GM21390 (cell line): ENCODE measurements at regions not wholly inside any gene's neighbourhood (a gene's known extent, or its start where the extent isn't known, plus 50 kb on each side); places are given as distances from the start of the nearest gene placed in this dataset.

Experiments
- ATAC-seq: cut with Tn5 transposase; IDR thresholded peaks from one replicate; pipeline ENCODE4 v1.9.1; 2021; ENCODE audit not compliant: unreplicated experiment

- ATAC-seq, result no peak
Measured at GRCh38 chr2:21668078-21668710, 544.4 kb downstream of the TDRD15 start.

- no peak for ATAC-seq
Measured at GRCh38 chr2:21676041-21676440, 552.3 kb downstream of the TDRD15 start.

GRCh38 chr2:21676676-21677075 lies 552.9 kb downstream of the TDRD15 start:
- ATAC-seq, result no peak

DNA sequence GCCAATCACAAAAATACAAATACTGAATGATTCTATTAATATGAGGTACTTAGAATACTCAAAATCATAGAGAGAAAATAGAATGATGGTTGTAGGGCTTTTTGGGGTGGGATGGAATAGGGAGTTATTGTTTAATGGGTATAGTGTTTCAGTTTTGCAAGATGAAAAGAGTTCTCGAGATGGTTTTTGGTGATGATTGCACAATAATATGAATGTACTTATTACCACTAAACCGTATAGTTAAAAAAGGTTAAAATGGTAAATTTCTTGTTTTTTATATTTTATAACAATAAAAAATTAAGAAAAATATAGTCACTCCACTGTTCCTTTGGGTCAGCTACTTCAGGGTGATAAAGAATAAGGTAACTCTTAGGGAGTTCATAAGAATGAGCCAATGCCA lies 560.1 kb downstream of the TDRD15 start:
- ATAC-seq, result no peak

- ATAC-seq, result no peak
Measured at GRCh38 chr2:21687589-21687988, 563.8 kb downstream of the TDRD15 start.

DNA sequence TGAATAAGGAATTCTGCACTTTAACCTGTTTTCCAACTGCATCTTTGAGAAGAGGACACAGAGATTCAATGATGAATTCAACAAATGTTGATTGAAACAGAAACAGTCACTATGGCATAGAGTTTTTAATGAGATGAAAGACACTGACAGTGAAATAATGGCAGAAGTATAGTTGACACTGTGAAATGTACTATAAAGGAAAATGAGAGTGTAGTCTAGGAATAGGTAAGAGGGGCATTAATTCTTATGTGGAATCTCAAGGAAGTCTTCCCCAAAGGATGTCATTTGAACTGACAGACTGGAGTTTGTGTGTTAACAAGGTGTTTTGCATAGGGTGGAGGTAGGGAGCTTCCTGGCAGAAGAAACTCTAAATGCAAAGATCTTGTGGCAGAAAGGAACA lies 566.2 kb downstream of the TDRD15 start:
- no peak for ATAC-seq

DNA sequence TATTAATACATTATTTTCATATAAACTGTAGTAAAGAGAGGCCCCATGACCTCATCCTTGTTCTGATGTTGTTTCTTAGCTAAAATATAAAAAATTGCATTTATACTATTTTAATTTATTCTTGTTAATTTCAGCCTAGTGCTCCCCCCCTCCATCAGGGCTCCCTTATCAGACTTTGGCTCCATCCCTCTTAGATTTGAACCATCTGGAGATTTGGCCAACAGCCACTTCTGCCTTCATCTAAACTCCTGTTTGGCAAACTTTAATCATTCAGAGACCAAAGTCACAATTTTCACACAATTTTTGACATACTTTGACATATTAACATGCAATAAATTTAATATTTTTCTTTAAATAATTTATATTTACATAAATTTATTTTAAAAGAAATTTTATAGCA lies 569.3 kb downstream of the TDRD15 start:
- no peak for ATAC-seq

DNA sequence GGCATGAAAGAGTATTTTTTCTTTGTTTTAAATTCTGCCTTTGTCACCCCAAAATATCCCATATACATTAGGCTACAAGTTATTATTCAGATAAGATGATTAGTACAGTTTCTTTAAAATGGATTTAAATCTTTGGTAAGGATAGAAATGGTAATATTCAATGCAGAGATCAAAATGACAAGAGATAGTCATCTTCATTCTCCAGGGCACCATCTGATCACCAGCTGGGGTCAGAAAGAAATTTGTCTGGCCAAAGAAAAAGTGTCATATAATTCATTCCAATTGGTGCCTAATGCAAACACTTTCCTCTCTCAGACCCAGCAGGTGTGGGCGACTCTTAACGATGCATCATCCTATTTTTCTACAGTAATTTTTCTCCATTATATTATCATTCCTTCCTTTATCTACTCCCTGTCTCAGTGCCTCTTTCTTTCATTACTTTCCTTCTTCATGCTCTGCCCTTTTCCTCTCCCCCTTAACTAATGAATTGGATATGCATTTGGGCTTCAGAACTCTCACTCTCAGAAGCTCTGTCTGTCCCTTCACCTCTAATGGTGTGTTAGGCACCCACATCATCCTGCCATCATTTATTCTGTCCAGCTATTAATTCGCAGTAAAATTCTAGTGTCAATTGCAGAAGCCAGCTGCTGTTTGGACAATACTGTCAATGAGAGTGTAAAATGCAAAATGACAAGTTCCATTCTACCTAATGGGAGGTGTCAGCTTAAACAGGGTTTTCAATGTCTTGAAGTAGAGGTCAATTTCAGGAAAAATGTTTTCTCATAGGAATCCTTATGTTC lies 570.5 kb downstream of the TDRD15 start:
- no peak for ATAC-seq

GRCh38 chr2:21696900-21697299 lies 573.1 kb downstream of the TDRD15 start:
- ATAC-seq, result no peak

DNA sequence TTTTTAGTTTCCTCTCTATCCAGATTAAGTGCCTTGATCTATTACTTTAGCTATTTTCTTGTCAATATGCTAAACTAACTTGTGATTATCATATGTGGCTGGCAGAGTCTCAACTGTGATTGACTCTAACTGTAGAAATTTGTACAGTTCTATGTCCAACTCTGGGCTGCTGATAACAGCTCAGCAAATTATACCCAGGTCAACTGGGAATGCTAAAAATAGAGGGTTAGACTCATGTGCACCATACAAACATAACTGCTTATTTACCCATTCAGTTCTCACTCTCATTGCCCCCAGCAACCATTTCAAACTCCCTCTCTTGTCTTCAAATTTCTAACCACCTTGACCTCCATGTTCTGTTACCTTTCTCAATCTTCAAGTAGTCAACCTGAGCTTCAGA lies 576.9 kb downstream of the TDRD15 start:
- ATAC-seq, result no peak

GRCh38 chr2:21710031-21710430 lies 586.3 kb downstream of the TDRD15 start:
- no peak for ATAC-seq

GRCh38 chr2:21710496-21710895 lies 586.7 kb downstream of the TDRD15 start:
- no peak for ATAC-seq

- ATAC-seq, result no peak
Measured at GRCh38 chr2:21715887-21716286, 592.1 kb downstream of the TDRD15 start.

DNA sequence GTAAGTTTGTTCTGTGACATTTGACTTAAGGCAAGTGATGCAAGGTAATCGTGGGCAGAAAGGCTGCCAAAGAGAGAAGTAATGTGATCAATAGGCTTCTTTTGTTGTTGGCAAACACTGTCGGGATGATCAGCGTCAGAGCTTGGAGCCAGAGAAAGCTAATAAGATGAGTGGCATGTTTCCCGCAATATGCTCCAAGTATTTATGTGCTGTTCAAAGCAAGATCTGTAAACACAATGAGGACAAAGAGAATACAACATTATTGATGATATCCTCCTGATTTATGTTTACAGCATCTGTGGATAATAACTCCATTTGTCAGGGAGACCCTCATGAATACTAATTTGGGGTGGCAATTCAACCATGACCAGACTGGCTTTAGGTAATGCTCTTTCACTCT lies 603.3 kb downstream of the TDRD15 start:
- no peak for ATAC-seq

DNA sequence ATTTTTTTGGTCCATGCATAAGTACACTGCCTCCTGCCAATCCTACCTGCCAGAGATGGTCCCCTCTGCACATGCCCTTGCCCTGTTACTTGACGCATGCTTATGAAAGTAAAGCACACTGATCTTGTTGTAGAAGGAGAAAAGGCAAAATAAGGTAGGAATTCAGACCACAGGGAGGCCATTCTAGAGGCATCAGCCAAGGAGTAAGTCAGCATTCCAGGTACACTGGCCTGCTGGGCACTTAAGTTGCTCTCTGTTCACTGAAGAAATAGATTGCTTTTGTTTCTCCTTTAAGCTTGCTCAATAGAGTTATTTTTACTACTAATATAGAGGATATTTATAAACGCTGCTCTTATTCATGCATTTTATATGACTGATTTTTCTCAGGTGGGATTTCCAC lies 604.4 kb downstream of the TDRD15 start:
- no peak for ATAC-seq

DNA sequence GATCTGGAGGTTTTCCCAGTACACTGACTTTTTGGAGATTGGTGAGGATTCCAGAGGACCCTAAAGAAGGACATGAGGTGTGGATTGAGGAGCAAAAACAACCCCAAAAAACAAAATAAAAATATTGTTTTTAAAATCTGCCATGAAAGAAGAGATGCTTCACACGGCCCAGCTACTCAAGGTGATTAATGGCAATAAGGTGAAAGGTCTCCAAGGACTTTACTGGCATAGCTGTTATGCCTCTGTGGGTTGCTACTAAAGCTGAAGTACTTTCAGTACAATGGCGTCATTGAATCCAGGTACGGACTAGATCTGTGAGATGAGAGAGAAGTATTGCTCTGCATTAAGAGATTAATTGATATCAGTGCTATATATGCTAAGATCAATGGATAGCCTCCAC lies 606.4 kb downstream of the TDRD15 start:
- ATAC-seq, result no peak

DNA sequence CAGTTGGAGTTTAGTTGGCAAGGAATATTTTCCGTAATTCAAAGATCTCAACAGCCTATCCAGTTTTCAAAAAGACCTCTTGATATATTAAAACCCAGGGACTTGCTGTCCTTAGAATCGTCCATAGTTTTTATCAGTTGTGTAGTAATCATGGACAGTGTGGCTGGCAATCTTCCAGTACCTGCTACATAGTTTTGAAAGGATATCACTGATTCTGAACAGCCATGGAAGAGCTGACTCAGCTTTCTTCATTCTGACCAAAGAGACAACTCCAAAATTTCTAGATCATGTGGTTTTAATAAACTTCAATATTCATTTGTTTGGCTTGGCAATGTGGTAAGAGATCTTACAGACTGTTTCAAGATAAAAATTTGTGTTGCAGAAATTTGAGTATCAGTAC lies 616.7 kb downstream of the TDRD15 start:
- ATAC-seq, result no peak

DNA sequence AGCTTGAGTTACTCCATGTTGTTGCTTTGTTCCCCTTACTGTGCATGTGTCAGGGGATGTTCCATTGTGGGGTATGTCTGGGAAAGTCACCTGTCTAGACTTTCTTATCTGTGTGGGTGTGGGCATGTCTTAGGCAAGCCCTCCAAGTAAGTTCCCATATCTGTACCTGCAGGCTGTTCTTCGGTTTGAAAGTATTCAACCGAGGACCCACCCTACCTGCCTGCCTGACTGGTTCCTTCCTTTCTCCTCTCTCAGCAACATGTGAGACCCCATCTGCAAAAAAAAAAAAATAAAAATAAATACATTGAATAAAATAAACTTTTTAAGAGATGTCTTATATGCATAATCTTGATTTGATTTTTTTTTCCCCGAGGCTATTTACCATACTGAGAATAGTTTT lies 622.7 kb downstream of the TDRD15 start:
- no peak for ATAC-seq

- no peak for ATAC-seq
Measured at GRCh38 chr2:21748501-21748900, 624.7 kb downstream of the TDRD15 start.

DNA sequence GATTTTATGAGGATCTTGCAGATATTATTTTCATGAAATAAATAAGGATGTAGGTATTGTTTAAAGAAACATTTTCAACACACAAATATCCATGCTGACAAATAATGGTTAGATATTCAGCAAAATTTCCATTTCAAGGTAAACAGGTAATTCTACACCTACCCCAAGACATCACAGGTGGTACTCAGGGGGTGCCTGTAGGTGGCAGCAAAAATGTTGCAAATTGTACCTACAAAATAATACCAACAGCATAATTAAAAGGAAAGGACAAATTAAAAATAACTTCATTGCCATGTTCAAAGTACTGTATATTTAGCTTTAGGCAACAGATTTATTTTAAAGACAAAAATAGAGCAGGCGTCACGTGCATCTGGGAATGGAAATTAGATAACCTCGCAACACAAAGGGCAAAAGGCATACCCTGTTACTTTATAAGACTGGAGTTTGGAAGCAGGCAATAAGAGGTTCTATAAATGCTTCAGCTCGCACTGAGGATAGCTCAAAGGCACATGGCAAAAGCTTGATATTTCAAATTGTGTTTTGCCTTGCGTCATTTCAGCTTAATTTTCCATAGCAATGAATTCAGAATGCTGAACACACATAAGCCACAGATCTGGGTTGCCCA lies 630.5 kb downstream of the TDRD15 start:
- no peak for ATAC-seq

- ATAC-seq, result no peak
Measured at GRCh38 chr2:21757805-21758430, 634.1 kb downstream of the TDRD15 start.

GRCh38 chr2:21759819-21760218 lies 636.1 kb downstream of the TDRD15 start:
- ATAC-seq, result no peak
